ENCODE measurements at regions not wholly inside any gene's neighbourhood (a gene's known extent, or its start where the extent isn't known, plus 50 kb on each side); places are given as distances from the start of the nearest gene placed in this dataset.

GRCh38 chr4:128635141-128635954, 174.2 kb upstream of the JADE1 start (continued):
- TF ChIP-seq ELF4 (CRISPR knock-in tag; IDR thresholded peaks at IDR 0.05) (no peak), HDAC3 (IDR thresholded peaks at IDR 0.05; ENCODE audit: borderline replicate concordance, partially characterized antibody) (peak; percentile 53), GTF2E2 (tag; IDR thresholded peaks at IDR 0.05) (no peak), NCOA2 (IDR thresholded peaks at IDR 0.05; ENCODE audit: partially characterized antibody in 2 of 2) (no peak), ATF1 (CRISPR knock-in tag; IDR thresholded peaks at IDR 0.05) (no peak), ATF1 (tag; IDR thresholded peaks at IDR 0.05) (peak; percentile 96), GTF3C2 (IDR thresholded peaks at IDR 0.05; ENCODE audit: borderline replicate concordance, extremely low read depth, insufficient read length) (no peak), NFE2L1 (tag; IDR thresholded peaks at IDR 0.05; ENCODE audit: borderline replicate concordance, low read depth) (no peak), ZNF740 (CRISPR knock-in tag; IDR thresholded peaks at IDR 0.05) (no peak), ZNF740 (tag; IDR thresholded peaks at IDR 0.05) (no peak), ZNF384 (IDR thresholded peaks at IDR 0.05; ENCODE audit: low read depth, low read length) (no peak), PTBP1 (IDR thresholded peaks at IDR 0.05; ENCODE audit: low read depth, low read length) (no peak), PHF21A (IDR thresholded peaks at IDR 0.05; ENCODE audit: borderline replicate concordance, low read depth) (no peak)
- TF ChIP-seq, protein P1, sequence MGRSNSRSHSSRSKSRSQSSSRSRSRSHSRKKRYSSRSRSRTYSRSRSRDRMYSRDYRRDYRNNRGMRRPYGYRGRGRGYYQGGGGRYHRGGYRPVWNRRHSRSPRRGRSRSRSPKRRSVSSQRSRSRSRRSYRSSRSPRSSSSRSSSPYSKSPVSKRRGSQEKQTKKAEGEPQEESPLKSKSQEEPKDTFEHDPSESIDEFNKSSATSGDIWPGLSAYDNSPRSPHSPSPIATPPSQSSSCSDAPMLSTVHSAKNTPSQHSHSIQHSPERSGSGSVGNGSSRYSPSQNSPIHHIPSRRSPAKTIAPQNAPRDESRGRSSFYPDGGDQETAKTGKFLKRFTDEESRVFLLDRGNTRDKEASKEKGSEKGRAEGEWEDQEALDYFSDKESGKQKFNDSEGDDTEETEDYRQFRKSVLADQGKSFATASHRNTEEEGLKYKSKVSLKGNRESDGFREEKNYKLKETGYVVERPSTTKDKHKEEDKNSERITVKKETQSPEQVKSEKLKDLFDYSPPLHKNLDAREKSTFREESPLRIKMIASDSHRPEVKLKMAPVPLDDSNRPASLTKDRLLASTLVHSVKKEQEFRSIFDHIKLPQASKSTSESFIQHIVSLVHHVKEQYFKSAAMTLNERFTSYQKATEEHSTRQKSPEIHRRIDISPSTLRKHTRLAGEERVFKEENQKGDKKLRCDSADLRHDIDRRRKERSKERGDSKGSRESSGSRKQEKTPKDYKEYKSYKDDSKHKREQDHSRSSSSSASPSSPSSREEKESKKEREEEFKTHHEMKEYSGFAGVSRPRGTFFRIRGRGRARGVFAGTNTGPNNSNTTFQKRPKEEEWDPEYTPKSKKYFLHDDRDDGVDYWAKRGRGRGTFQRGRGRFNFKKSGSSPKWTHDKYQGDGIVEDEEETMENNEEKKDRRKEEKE (IDR thresholded peaks at IDR 0.05; ENCODE audit: borderline replicate concordance in 1 of 2, control insufficient read depth in 1 of 2, low read depth in 2 of 2, low read length in 1 of 2), result no peak
- TF ChIP-seq, protein P2, sequence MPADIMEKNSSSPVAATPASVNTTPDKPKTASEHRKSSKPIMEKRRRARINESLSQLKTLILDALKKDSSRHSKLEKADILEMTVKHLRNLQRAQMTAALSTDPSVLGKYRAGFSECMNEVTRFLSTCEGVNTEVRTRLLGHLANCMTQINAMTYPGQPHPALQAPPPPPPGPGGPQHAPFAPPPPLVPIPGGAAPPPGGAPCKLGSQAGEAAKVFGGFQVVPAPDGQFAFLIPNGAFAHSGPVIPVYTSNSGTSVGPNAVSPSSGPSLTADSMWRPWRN (IDR thresholded peaks at IDR 0.05; ENCODE audit: low read depth), result peak; percentile 92
